Brain microvascular endothelial cell (primary cell): ENCODE measurements at regions not wholly inside any gene's neighbourhood (a gene's known extent, or its start where the extent isn't known, plus 50 kb on each side); places are given as distances from the start of the nearest gene placed in this dataset.

Source experiments
- DNase-seq: peaks from one replicate; pipeline ENCODE4 v3.0.0-alpha.2; 2020
- H3K27ac ChIP-seq: fragments of 250-450 bp; sonication (Bioruptor Pico); 2 replicates; pipeline ENCODE4 v1.5.1; 2020; ENCODE audit warnings: mild to moderate bottlenecking, moderate library complexity
- H3K27me3 ChIP-seq: fragments of 250-450 bp; sonication (Bioruptor Pico); replicated peaks from 2 replicates; pipeline ENCODE4 v1.5.1; 2020; ENCODE audit warnings: mild to moderate bottlenecking
- H3K36me3 ChIP-seq: fragments of 250-450 bp; sonication (Bioruptor Pico); replicated peaks from 2 replicates; pipeline ENCODE4 v1.5.1; 2020; ENCODE audit warnings: mild to moderate bottlenecking
- H3K4me3 ChIP-seq: 2 replicates; pipeline ENCODE4 v1.5.1; 2011; ENCODE audit warnings: low read depth, mild to moderate bottlenecking, control low read depth, low read length, moderate library complexity
- CTCF ChIP-seq: IDR thresholded peaks from 2 replicates; pipeline ENCODE4 v1.5.1; 2011; ENCODE audit warnings: low read depth, mild to moderate bottlenecking, moderate library complexity, low read length, control low read depth, inconsistent platforms; ENCODE audit errors: missing control alignments
- in situ Hi-C: cut with HindIII; loops from 2 replicates; pipeline ENCODE4 v1.10.0; 2017; ENCODE audit warnings: low sequenced_read_pairs, low pct_ligation_motif_present

- Histone ChIP-seq H3K4me3 (no peak overlapping the region), H3K27ac (no peak overlapping the region), H3K27me3 (no peaks in the 10 kb centered on the region), H3K36me3 (no peaks in the 10 kb centered on the region)
- in situ Hi-C loops: no loop called here
- no peak for TF ChIP-seq CTCF
- no peak for DNase-seq
These were observed 135.9 kb upstream of the FBN2 start for GRCh38 chr5:128673970-128674369.

- no peak overlapping the region for H3K4me3 ChIP-seq
- DNase-seq: peak; percentile 63
- no peaks in the 10 kb centered on the region for H3K27me3 ChIP-seq
- H3K27ac ChIP-seq: no peak overlapping the region
- in situ Hi-C loops: loop anchor here (25.0 kb wide), 1 partner anchor 162 kb away; no protein-coding TSS in a partner anchor
- TF ChIP-seq CTCF: peak; percentile 90
- H3K36me3 ChIP-seq: no peaks in the 10 kb centered on the region
These were observed 136.9 kb upstream of the FBN2 start for GRCh38 chr5:128674837-128675446.

- Histone ChIP-seq H3K27me3 (no peaks in the 10 kb centered on the region), H3K36me3 (no peaks in the 10 kb centered on the region), H3K4me3 (no peak overlapping the region), H3K27ac (no peak overlapping the region)
- DNase-seq: peak; percentile 50
- no peak for TF ChIP-seq CTCF
- in situ Hi-C loops: loop anchor here (25.0 kb wide), 1 partner anchor 156 kb away; no protein-coding TSS in a partner anchor
These were observed 143.1 kb upstream of the FBN2 start for GRCh38 chr5:128681096-128681495.

- no peaks in the 10 kb centered on the region for H3K36me3 ChIP-seq
- in situ Hi-C loops: loop anchor here (25.0 kb wide), 1 partner anchor 155 kb away; no protein-coding TSS in a partner anchor
- peak; percentile 14 for DNase-seq
- H3K27me3 ChIP-seq: no peaks in the 10 kb centered on the region
- peak overlapping the region; percentile 14 for H3K27ac ChIP-seq
- no peak for TF ChIP-seq CTCF
- H3K4me3 ChIP-seq: no peak overlapping the region
These were observed 143.9 kb upstream of the FBN2 start for GRCh38 chr5:128681764-128682592.

- no peak for DNase-seq
- no peak overlapping the region for H3K4me3 ChIP-seq
- TF ChIP-seq CTCF: no peak
- H3K36me3 ChIP-seq: no peaks in the 10 kb centered on the region
- H3K27ac ChIP-seq: no peak overlapping the region
- no peaks in the 10 kb centered on the region for H3K27me3 ChIP-seq
- in situ Hi-C loops: loop anchor here (25.0 kb wide), 1 partner anchor 155 kb away; no protein-coding TSS in a partner anchor
These were observed 144.6 kb upstream of the FBN2 start for GRCh38 chr5:128682669-128683068.
